ENCODE measurements at regions not wholly inside any gene's neighbourhood (a gene's known extent, or its start where the extent isn't known, plus 50 kb on each side); places are given as distances from the start of the nearest gene placed in this dataset.
"Not testable (repeated sequence)": the region's sequence is repeated elsewhere in the genome, so short reads cannot be mapped to it uniquely, and the experiment has no call there.

DNA sequence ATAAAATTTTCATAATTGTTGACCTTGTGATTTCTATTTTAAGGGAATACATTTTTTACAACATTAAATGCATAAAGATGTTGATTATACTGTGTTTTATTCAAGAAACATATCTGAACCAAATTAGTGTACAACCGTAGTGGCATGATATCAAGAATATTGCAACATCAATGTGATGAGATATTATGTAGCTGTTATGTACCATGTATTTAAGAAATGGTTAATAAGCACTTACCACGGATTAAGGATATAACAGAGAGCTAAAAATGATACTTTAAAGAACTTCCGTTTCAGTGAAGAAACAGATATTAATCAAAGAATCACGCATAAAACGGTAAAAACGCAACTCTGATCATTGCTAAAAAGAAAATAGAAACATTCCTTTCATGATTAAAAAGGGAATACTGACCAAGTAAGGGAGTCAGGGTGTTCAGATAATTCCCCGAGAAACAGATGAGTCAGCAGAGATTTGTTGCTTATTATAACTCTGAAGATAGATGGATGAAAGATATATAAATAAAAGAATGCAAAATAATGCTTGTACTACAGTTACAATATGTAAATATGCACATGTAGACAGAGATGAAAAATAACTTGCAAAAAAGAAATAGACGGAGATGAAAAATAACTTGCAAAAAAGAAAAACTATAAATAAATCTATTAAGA is 281.9 kb upstream of the MAF start:
- Mint-ChIP-seq H3K36me3 (ENCODE audit: unreplicated experiment) (no peaks in the 10 kb centered on the region), H3K4me1 (ENCODE audit: low read depth, unreplicated experiment) (peaks cover 4% of the 10 kb centered on the region), H3K4me3 (ENCODE audit: unreplicated experiment) (no peak overlapping the region), H3K9me3 (ENCODE audit: unreplicated experiment) (no peaks in the 10 kb centered on the region), H3K27me3 (ENCODE audit: unreplicated experiment) (peaks cover 1% of the 10 kb centered on the region), H3K27ac (ENCODE audit: unreplicated experiment) (no peak overlapping the region)
- TF ChIP-seq, protein P1, sequence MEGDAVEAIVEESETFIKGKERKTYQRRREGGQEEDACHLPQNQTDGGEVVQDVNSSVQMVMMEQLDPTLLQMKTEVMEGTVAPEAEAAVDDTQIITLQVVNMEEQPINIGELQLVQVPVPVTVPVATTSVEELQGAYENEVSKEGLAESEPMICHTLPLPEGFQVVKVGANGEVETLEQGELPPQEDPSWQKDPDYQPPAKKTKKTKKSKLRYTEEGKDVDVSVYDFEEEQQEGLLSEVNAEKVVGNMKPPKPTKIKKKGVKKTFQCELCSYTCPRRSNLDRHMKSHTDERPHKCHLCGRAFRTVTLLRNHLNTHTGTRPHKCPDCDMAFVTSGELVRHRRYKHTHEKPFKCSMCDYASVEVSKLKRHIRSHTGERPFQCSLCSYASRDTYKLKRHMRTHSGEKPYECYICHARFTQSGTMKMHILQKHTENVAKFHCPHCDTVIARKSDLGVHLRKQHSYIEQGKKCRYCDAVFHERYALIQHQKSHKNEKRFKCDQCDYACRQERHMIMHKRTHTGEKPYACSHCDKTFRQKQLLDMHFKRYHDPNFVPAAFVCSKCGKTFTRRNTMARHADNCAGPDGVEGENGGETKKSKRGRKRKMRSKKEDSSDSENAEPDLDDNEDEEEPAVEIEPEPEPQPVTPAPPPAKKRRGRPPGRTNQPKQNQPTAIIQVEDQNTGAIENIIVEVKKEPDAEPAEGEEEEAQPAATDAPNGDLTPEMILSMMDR (IDR thresholded peaks at IDR 0.05; ENCODE audit: partially characterized antibody, unreplicated experiment): no peak
- no peak for DNase-seq

- H3K27ac Mint-ChIP-seq (ENCODE audit: unreplicated experiment): not testable (repeated sequence)
Observed at GRCh38 chr16:79881107-79881506, 280.6 kb upstream of the MAF start.

GRCh38 chr16:79876332-79876730 is 275.8 kb upstream of the MAF start:
- Mint-ChIP-seq H3K27me3 (ENCODE audit: unreplicated experiment) (peaks cover 3% of the 10 kb centered on the region), H3K4me3 (ENCODE audit: unreplicated experiment) (no peak overlapping the region), H3K4me1 (ENCODE audit: low read depth, unreplicated experiment) (no peaks in the 10 kb centered on the region), H3K27ac (ENCODE audit: unreplicated experiment) (no peak overlapping the region), H3K9me3 (ENCODE audit: unreplicated experiment) (no peaks in the 10 kb centered on the region), H3K36me3 (ENCODE audit: unreplicated experiment) (no peaks in the 10 kb centered on the region)
- TF ChIP-seq, protein P1 (IDR thresholded peaks at IDR 0.05; ENCODE audit: partially characterized antibody, unreplicated experiment): no peak
- no peak for DNase-seq

More at GRCh38 chr16:79881107-79881506, 280.6 kb upstream of the MAF start:
- not testable (repeated sequence) for DNase-seq; H3K4me3 Mint-ChIP-seq (ENCODE audit: unreplicated experiment); H3K4me1 Mint-ChIP-seq (ENCODE audit: low read depth, unreplicated experiment); H3K36me3 Mint-ChIP-seq (ENCODE audit: unreplicated experiment); H3K27me3 Mint-ChIP-seq (ENCODE audit: unreplicated experiment); H3K9me3 Mint-ChIP-seq (ENCODE audit: unreplicated experiment)

GRCh38 chr16:79874391-79874790 is 273.9 kb upstream of the MAF start:
- H3K36me3 Mint-ChIP-seq (ENCODE audit: unreplicated experiment): peaks cover 5% of the 10 kb centered on the region
- no peak overlapping the region for H3K4me3 Mint-ChIP-seq (ENCODE audit: unreplicated experiment)
- no peak overlapping the region for H3K27ac Mint-ChIP-seq (ENCODE audit: unreplicated experiment)
- H3K27me3 Mint-ChIP-seq (ENCODE audit: unreplicated experiment): peaks cover 4% of the 10 kb centered on the region
- no peaks in the 10 kb centered on the region for H3K4me1 Mint-ChIP-seq (ENCODE audit: low read depth, unreplicated experiment)
- DNase-seq: no peak
- no peaks in the 10 kb centered on the region for H3K9me3 Mint-ChIP-seq (ENCODE audit: unreplicated experiment)
- TF ChIP-seq, protein P1 (IDR thresholded peaks at IDR 0.05; ENCODE audit: partially characterized antibody, unreplicated experiment): no peak

- peaks cover 4% of the 10 kb centered on the region for H3K27me3 Mint-ChIP-seq (ENCODE audit: unreplicated experiment)
Observed at GRCh38 chr16:79873825-79874224, 273.3 kb upstream of the MAF start.

More at GRCh38 chr16:79873825-79874224, 273.3 kb upstream of the MAF start:
- peaks cover 5% of the 10 kb centered on the region for H3K36me3 Mint-ChIP-seq (ENCODE audit: unreplicated experiment)
- no peak for DNase-seq
- no peaks in the 10 kb centered on the region for H3K4me1 Mint-ChIP-seq (ENCODE audit: low read depth, unreplicated experiment)
- H3K4me3 Mint-ChIP-seq (ENCODE audit: unreplicated experiment): no peak overlapping the region
- H3K27ac Mint-ChIP-seq (ENCODE audit: unreplicated experiment): no peak overlapping the region
- TF ChIP-seq, protein P1 (IDR thresholded peaks at IDR 0.05; ENCODE audit: partially characterized antibody, unreplicated experiment): no peak
- H3K9me3 Mint-ChIP-seq (ENCODE audit: unreplicated experiment): no peaks in the 10 kb centered on the region

Measured in glutamatergic neuron (in vitro differentiated cells).